GM23338 (cell line): ENCODE measurements at regions not wholly inside any gene's neighbourhood (a gene's known extent, or its start where the extent isn't known, plus 50 kb on each side); places are given as distances from the start of the nearest gene placed in this dataset.
"Not testable (repeated sequence)": the region's sequence is repeated elsewhere in the genome, so short reads cannot be mapped to it uniquely, and the experiment has no call there.

Source experiments
- TF ChIP-seq, protein P1 (sequence below), 2 experiments: fragments of 200-600 bp in 1 of 2; sonication (generic) in 1 of 2; conservative IDR thresholded peaks; 2 replicates each; pipeline versions ENCODE4 v1.5.1 to v1.6.1; 2016 to 2017; ENCODE audit warnings: antibody characterized with exemption in 2 of 2, low read depth in 2 of 2, mild to moderate bottlenecking in 2 of 2, moderate library complexity in 1 of 2
- TF ChIP-seq, protein P2 (sequence below): IDR thresholded peaks from 2 replicates; pipeline ENCODE4 v1.6.1; 2016; ENCODE audit warnings: antibody characterized with exemption

DNA sequence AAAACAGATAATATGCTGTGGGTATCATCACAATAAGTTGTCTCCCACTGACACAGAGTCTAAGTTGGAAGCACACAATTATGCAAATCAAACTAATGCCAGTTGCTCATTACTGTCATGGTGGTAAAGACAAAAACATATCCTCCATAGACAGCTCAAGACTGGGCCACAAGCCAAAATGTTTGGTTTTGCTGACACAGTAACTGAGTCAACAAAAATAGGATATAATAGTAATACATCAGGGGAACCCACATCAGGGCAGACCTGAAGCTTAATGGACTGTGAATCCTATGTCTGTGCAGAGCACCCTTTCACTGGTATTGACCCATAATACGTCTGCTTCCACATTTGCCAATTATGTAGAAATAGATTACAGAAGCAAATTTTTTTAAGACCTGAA, 597.8 kb downstream of the TTLL7 start:
- TF ChIP-seq, protein P1, sequence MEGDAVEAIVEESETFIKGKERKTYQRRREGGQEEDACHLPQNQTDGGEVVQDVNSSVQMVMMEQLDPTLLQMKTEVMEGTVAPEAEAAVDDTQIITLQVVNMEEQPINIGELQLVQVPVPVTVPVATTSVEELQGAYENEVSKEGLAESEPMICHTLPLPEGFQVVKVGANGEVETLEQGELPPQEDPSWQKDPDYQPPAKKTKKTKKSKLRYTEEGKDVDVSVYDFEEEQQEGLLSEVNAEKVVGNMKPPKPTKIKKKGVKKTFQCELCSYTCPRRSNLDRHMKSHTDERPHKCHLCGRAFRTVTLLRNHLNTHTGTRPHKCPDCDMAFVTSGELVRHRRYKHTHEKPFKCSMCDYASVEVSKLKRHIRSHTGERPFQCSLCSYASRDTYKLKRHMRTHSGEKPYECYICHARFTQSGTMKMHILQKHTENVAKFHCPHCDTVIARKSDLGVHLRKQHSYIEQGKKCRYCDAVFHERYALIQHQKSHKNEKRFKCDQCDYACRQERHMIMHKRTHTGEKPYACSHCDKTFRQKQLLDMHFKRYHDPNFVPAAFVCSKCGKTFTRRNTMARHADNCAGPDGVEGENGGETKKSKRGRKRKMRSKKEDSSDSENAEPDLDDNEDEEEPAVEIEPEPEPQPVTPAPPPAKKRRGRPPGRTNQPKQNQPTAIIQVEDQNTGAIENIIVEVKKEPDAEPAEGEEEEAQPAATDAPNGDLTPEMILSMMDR (conservative IDR thresholded peaks at IDR 0.05; ENCODE audit: low read depth in 2 of 2), result not testable (repeated sequence)
- TF ChIP-seq, protein P2, sequence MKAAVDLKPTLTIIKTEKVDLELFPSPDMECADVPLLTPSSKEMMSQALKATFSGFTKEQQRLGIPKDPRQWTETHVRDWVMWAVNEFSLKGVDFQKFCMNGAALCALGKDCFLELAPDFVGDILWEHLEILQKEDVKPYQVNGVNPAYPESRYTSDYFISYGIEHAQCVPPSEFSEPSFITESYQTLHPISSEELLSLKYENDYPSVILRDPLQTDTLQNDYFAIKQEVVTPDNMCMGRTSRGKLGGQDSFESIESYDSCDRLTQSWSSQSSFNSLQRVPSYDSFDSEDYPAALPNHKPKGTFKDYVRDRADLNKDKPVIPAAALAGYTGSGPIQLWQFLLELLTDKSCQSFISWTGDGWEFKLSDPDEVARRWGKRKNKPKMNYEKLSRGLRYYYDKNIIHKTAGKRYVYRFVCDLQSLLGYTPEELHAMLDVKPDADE, result not testable (repeated sequence)
